ENCODE measurements at regions not wholly inside any gene's neighbourhood (a gene's known extent, or its start where the extent isn't known, plus 50 kb on each side); places are given as distances from the start of the nearest gene placed in this dataset.

DNA sequence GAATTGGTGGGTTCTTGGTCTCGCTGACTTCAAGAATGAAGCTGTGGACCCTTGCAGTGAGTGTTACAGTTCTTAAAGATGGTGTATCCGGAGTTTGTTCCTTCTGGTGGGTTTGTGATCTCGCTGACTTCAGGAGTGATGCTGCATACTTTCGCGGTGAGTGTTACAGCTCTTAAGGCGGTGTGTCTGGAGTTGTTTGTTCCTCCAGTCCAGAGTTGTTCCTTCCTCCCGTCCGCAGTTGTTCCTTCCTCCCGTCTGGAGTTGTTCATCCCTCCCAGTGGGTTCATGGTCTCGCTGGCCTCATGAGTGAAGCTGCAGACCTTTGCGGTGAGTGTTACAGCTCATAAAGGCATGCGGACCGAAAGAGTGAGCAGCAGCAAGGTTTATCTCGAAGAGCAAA, 159.6 kb upstream of the ADAMTSL1 start:
- Histone ChIP-seq H3K9me1 (replicated peaks; ENCODE audit: control insufficient read depth, extremely low read depth, insufficient read depth, low read length) (no peaks in the 10 kb centered on the region), H3K4me3 (replicated peaks in 1 of 3; ENCODE audit: insufficient read depth in 1 of 3, low read depth in 1 of 3, low read length in 3 of 3) (no peak overlapping the region), H3K27me3 (ENCODE audit: control insufficient read depth in 2 of 2, insufficient read depth in 2 of 2, low read length in 2 of 2) (no peaks in the 10 kb centered on the region), H3K4me1 (ENCODE audit: control insufficient read depth, extremely low read depth, insufficient read depth, low read length) (no peaks in the 10 kb centered on the region), H2AFZ (ENCODE audit: low read depth, low read length) (peak overlapping the region; percentile 34), H3K9ac (replicated peaks; ENCODE audit: extremely low read depth, insufficient read depth, low read length) (no peak overlapping the region), H3K36me3 (ENCODE audit: control insufficient read depth in 2 of 2, extremely low read depth in 1 of 2, insufficient read depth in 2 of 2, low read length in 2 of 2) (no peaks in the 10 kb centered on the region), H3K9me3 (replicated peaks; ENCODE audit: control insufficient read depth, insufficient read depth, low read length) (no peaks in the 10 kb centered on the region), H3K27ac (ENCODE audit: insufficient read depth, low read depth, low read length) (peak overlapping the region; percentile 18), H4K20me1 (replicated peaks; ENCODE audit: control insufficient read depth, extremely low read depth, insufficient read depth, low read length) (no peaks in the 10 kb centered on the region), H3K4me2 (ENCODE audit: insufficient read depth, low read length) (no peak overlapping the region), H3K79me2 (ENCODE audit: control insufficient read depth, insufficient read depth, low read length) (no peaks in the 10 kb centered on the region)
- ChIA-PET CTCF (interaction anchor here (0.8 to 1.3 kb wide), 5 partner anchors 17 to 128 kb away, joined by 4 to 6 read pairs (median 5); no protein-coding TSS in a partner anchor), POLR2A (no interaction called here)
- no TSS peak for BruUV-seq (replicated peaks)
- intact Hi-C loops (cut with micrococcal nuclease) (loop anchor here (1.0 kb wide), 3 partner anchors 17 to 176 kb away; no protein-coding TSS in a partner anchor), dilution Hi-C loops (cut with MboI; ENCODE audit: extremely low pct_ligation_motif_present, low sequenced_read_pairs) (no loop called here)
- FAIRE-seq (peak; percentile 58), DNase-seq (ENCODE audit: low read depth, low spot score) (peak; percentile 50)
- TF ChIP-seq POLR2A (IDR thresholded peaks at IDR 0.05; ENCODE audit: low read depth, low read length) (peak; percentile 21), POLR2AphosphoS5 (IDR thresholded peaks at IDR 0.05; ENCODE audit: insufficient read depth, low read depth, low read length) (no peak)

DNA sequence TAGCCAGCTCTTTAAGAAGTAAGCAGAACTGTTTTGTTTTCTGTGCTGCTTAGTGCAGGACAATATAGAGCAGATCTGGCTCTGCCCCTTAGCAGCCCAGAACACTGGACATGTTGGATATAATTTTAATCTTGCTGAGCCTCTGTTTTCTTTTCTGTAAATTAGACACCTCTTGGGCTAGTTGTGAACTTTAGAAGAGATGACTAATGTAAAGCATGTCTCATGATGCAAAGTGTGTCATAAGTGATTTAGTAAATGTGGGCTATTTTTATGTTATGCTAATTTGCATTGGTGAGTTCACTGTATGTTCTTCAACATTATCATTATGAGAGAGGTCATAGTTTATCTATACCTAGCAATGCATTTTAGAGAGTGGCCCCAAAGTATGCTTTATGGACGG, 156.1 kb upstream of the ADAMTSL1 start:
- no peak overlapping the region for H3K4me3 ChIP-seq (replicated peaks in 1 of 3; ENCODE audit: insufficient read depth in 1 of 3, low read depth in 1 of 3, low read length in 3 of 3)
- no peaks in the 10 kb centered on the region for H4K20me1 ChIP-seq (replicated peaks; ENCODE audit: control insufficient read depth, extremely low read depth, insufficient read depth, low read length)
- ChIA-PET POLR2A (interaction anchor here (1.6 kb wide), 1 partner anchor 14 kb away, joined by 3 read pairs; no protein-coding TSS in a partner anchor), CTCF (interaction anchor here (0.7 to 1.3 kb wide), 3 partner anchors 21 to 125 kb away, joined by 3 to 5 read pairs (median 4); no protein-coding TSS in a partner anchor)
- FAIRE-seq (no peak), DNase-seq (ENCODE audit: low read depth, low spot score) (peak; percentile 27)
- H3K9me1 ChIP-seq (replicated peaks; ENCODE audit: control insufficient read depth, extremely low read depth, insufficient read depth, low read length): no peaks in the 10 kb centered on the region
- no peak overlapping the region for H3K9ac ChIP-seq (replicated peaks; ENCODE audit: extremely low read depth, insufficient read depth, low read length)
- no TSS peak for BruUV-seq (replicated peaks)
- no peak overlapping the region for H3K27ac ChIP-seq (ENCODE audit: insufficient read depth, low read depth, low read length)
- TF ChIP-seq FOS (IDR thresholded peaks at IDR 0.05; ENCODE audit: borderline replicate concordance, insufficient read depth, low read length) (peak; percentile 39), POLR2A (IDR thresholded peaks at IDR 0.05; ENCODE audit: low read depth, low read length) (no peak), EZH2 (IDR thresholded peaks at IDR 0.05; ENCODE audit: borderline replicate concordance, low read depth, low read length, severe bottlenecking) (no peak), JUN (IDR thresholded peaks at IDR 0.05; ENCODE audit: borderline replicate concordance, insufficient read depth, insufficient read length, low read depth) (peak; percentile 43), POLR2AphosphoS5 (IDR thresholded peaks at IDR 0.05; ENCODE audit: insufficient read depth, low read depth, low read length) (no peak), GATA2 (IDR thresholded peaks at IDR 0.05; ENCODE audit: insufficient read depth, insufficient read length, low read depth, low read length) (no peak), MYC (IDR thresholded peaks at IDR 0.05; ENCODE audit: low read depth, low read length) (no peak)
- TF ChIP-seq, protein P1, sequence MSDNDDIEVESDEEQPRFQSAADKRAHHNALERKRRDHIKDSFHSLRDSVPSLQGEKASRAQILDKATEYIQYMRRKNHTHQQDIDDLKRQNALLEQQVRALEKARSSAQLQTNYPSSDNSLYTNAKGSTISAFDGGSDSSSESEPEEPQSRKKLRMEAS (IDR thresholded peaks at IDR 0.05; ENCODE audit: insufficient read depth, insufficient read length): no peak
- TF ChIP-seq, protein P2, sequence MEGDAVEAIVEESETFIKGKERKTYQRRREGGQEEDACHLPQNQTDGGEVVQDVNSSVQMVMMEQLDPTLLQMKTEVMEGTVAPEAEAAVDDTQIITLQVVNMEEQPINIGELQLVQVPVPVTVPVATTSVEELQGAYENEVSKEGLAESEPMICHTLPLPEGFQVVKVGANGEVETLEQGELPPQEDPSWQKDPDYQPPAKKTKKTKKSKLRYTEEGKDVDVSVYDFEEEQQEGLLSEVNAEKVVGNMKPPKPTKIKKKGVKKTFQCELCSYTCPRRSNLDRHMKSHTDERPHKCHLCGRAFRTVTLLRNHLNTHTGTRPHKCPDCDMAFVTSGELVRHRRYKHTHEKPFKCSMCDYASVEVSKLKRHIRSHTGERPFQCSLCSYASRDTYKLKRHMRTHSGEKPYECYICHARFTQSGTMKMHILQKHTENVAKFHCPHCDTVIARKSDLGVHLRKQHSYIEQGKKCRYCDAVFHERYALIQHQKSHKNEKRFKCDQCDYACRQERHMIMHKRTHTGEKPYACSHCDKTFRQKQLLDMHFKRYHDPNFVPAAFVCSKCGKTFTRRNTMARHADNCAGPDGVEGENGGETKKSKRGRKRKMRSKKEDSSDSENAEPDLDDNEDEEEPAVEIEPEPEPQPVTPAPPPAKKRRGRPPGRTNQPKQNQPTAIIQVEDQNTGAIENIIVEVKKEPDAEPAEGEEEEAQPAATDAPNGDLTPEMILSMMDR (IDR thresholded peaks at IDR 0.05; ENCODE audit: extremely low read depth in 1 of 2, insufficient read depth in 1 of 2, low read depth in 1 of 2, low read length in 2 of 2): no peak
- intact Hi-C loops (cut with micrococcal nuclease): no loop called here
- dilution Hi-C loops (cut with MboI; ENCODE audit: extremely low pct_ligation_motif_present, low sequenced_read_pairs): no loop called here
- no peaks in the 10 kb centered on the region for H3K9me3 ChIP-seq (replicated peaks; ENCODE audit: control insufficient read depth, insufficient read depth, low read length)
- H2AFZ ChIP-seq (ENCODE audit: low read depth, low read length): no peak overlapping the region
- no peak overlapping the region for H3K4me2 ChIP-seq (ENCODE audit: insufficient read depth, low read length)
- no peaks in the 10 kb centered on the region for H3K79me2 ChIP-seq (ENCODE audit: control insufficient read depth, insufficient read depth, low read length)
- H3K36me3 ChIP-seq (ENCODE audit: control insufficient read depth in 2 of 2, extremely low read depth in 1 of 2, insufficient read depth in 2 of 2, low read length in 2 of 2): no peaks in the 10 kb centered on the region
- H3K27me3 ChIP-seq (ENCODE audit: control insufficient read depth in 2 of 2, insufficient read depth in 2 of 2, low read length in 2 of 2): no peaks in the 10 kb centered on the region
- H3K4me1 ChIP-seq (ENCODE audit: control insufficient read depth, extremely low read depth, insufficient read depth, low read length): no peaks in the 10 kb centered on the region
